ENCODE measurements at regions not wholly inside any gene's neighbourhood (a gene's known extent, or its start where the extent isn't known, plus 50 kb on each side); places are given as distances from the start of the nearest gene placed in this dataset.

DNA sequence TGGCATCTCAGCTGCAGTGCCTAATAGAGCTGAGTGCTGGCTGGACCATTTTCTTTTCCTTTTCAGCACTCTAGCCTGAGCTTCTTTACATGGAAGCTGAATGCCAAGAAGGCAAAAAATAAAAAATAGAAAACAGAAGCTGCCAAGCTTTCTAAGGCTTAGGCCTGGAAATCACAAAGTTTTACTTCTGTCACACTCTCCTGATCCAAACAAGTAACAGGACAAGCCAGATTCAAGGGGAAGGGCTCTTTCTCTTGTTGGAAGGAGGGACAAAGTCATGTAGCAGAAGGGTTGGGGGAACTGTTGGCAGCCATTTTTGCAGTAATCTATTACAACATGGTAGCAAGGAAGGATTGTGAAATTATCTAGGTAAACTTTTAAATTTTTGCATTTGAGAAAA, 131.8 kb downstream of the MSL3 start:
- no peak overlapping the region for H3K27ac Mint-ChIP-seq
- H3K9me3 Mint-ChIP-seq, result no peaks in the 10 kb centered on the region
- no peaks in the 10 kb centered on the region for H3K27me3 Mint-ChIP-seq (ENCODE audit: low read depth)
- H3K36me3 Mint-ChIP-seq, result no peaks in the 10 kb centered on the region
- H3K4me3 Mint-ChIP-seq, result no peak overlapping the region
- peaks cover 4% of the 10 kb centered on the region for H3K4me1 Mint-ChIP-seq
- CTCF ChIA-PET, result no interaction called here
- TF ChIP-seq ZNF317 (CRISPR knock-in tag; IDR thresholded peaks at IDR 0.05; ENCODE audit: borderline replicate concordance, low read depth) (no peak), FOXP1 (CRISPR knock-in tag; IDR thresholded peaks at IDR 0.05; ENCODE audit: borderline replicate concordance) (no peak), CREB1 (CRISPR knock-in tag; IDR thresholded peaks at IDR 0.05) (no peak), NFYB (CRISPR knock-in tag; conservative IDR thresholded peaks at IDR 0.05; ENCODE audit: low read depth) (no peak), IRF2 (CRISPR knock-in tag; IDR thresholded peaks at IDR 0.05; ENCODE audit: borderline replicate concordance, low read depth) (no peak), NFE2L1 (CRISPR knock-in tag; IDR thresholded peaks at IDR 0.05) (no peak), CREM (CRISPR knock-in tag; IDR thresholded peaks at IDR 0.05) (no peak), ZNF416 (CRISPR knock-in tag; IDR thresholded peaks at IDR 0.05) (no peak), NR3C1 (CRISPR knock-in tag; conservative IDR thresholded peaks at IDR 0.05; ENCODE audit: low read depth) (no peak)
- no peak for ATAC-seq
- POLR2A ChIA-PET, result no interaction called here
- no peak for DNase-seq (ENCODE audit: low spot score)

DNA sequence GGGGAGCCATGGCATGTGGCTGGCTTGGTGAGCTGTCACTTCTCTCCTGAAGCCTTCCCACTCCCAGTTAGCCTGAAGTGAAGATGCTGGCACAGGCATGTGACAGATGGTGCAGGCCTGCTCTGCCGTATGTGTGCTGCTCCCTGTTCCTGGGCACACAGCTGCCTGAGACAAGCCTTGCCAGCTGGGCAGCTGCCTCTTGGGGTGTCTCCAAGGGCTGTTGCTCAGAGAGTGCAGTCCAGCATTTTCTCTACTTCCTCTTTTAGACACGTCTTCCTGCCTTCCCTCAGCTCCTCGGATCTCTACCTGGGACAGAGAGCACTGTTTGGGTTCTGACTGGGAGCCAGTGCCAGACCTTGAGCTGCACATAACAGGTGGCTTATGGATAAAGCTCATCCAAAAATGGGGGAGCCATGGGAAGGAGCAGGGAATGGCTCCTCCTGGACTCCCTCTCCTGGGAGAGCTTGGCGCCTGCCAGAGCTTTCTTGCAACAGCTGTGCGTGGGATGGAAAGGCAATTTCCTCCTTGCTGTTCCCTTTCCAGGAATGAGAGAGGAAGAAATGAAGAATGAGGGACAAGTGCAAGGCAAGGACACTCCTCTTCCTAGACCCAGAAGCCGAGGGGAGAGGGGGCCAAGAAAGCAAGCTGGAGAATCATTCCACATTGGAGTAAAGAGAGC, 132.9 kb downstream of the MSL3 start:
- ChIA-PET POLR2A (no interaction called here), CTCF (interaction anchor here (1.2 kb wide), 1 partner anchor 104 kb away, joined by 5 read pairs; no protein-coding TSS in a partner anchor)
- no peak for TF ChIP-seq NR1H2 (CRISPR knock-in tag; IDR thresholded peaks at IDR 0.05)
- TF ChIP-seq ZNF138 (CRISPR knock-in tag; conservative IDR thresholded peaks at IDR 0.05), result no peak
- no peak for TF ChIP-seq ATF1 (CRISPR knock-in tag; IDR thresholded peaks at IDR 0.05)
- no peak for TF ChIP-seq ZNF232 (CRISPR knock-in tag; IDR thresholded peaks at IDR 0.05)
- TF ChIP-seq, protein P1, sequence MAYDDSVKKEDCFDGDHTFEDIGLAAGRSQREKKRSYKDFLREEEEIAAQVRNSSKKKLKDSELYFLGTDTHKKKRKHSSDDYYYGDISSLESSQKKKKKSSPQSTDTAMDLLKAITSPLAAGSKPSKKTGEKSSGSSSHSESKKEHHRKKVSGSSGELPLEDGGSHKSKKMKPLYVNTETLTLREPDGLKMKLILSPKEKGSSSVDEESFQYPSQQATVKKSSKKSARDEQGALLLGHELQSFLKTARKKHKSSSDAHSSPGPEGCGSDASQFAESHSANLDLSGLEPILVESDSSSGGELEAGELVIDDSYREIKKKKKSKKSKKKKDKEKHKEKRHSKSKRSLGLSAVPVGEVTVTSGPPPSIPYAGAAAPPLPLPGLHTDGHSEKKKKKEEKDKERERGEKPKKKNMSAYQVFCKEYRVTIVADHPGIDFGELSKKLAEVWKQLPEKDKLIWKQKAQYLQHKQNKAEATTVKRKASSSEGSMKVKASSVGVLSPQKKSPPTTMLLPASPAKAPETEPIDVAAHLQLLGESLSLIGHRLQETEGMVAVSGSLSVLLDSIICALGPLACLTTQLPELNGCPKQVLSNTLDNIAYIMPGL (CRISPR knock-in tag; IDR thresholded peaks at IDR 0.05), result no peak
- TF ChIP-seq MAX (CRISPR knock-in tag; IDR thresholded peaks at IDR 0.05), result no peak
- DNase-seq (ENCODE audit: low spot score), result no peak
- Mint-ChIP-seq H3K4me1 (peaks cover 4% of the 10 kb centered on the region), H3K36me3 (no peaks in the 10 kb centered on the region), H3K4me3 (no peak overlapping the region), H3K27ac (no peak overlapping the region), H3K9me3 (no peaks in the 10 kb centered on the region), H3K27me3 (ENCODE audit: low read depth) (no peaks in the 10 kb centered on the region)
- no peak for ATAC-seq

DNA sequence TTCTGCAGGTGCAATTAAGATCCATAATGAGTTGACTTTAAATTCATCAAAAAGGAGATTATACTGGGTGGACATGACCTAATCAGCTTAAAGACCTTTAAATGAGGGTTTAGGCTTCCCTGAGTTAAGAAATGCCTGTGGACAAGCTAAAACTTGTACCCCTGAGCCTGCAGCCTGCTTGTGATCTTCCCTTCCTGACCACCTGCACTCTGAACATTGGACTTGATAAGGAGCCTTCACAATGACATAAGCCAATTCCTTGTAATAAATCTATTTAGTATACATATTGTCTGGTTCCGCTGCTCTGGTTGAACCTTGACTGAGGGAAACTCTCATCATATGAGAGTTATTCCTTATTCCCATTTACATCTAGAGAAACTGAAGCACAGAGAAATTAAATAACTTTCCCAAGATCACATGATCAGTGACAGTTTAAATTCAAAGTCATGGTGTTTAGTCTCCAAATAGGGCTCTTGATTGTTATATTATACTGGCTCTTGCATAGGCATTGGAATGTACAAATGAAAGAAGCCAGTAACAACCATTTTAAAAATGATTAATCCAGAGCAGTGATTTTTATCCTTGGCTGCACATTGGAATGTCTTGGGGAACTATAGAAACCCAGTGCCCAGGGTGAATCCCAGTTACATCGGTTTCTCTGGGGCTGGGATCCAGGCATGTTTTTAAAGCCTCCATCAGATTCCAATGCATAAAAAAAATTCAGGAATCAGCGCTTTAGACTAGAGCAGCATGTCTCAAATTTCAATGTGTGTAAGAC, 136.1 kb downstream of the MSL3 start:
- Mint-ChIP-seq H3K27me3 (ENCODE audit: low read depth) (no peaks in the 10 kb centered on the region), H3K4me1 (no peaks in the 10 kb centered on the region), H3K27ac (no peak overlapping the region), H3K4me3 (no peak overlapping the region), H3K9me3 (no peaks in the 10 kb centered on the region), H3K36me3 (no peaks in the 10 kb centered on the region)
- ChIA-PET CTCF (no interaction called here), POLR2A (no interaction called here)
- no peak for DNase-seq (ENCODE audit: low spot score)
- no peak for TF ChIP-seq FOXJ3 (CRISPR knock-in tag; IDR thresholded peaks at IDR 0.05; ENCODE audit: borderline replicate concordance)
- no peak for TF ChIP-seq ELF4 (CRISPR knock-in tag; IDR thresholded peaks at IDR 0.05; ENCODE audit: low read depth)
- no peak for TF ChIP-seq CREB1 (CRISPR knock-in tag; IDR thresholded peaks at IDR 0.05)
- no peak for TF ChIP-seq MXD4 (CRISPR knock-in tag; IDR thresholded peaks at IDR 0.05; ENCODE audit: borderline replicate concordance)
- TF ChIP-seq, protein P2, sequence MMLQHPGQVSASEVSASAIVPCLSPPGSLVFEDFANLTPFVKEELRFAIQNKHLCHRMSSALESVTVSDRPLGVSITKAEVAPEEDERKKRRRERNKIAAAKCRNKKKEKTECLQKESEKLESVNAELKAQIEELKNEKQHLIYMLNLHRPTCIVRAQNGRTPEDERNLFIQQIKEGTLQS (CRISPR knock-in tag; conservative IDR thresholded peaks at IDR 0.05), result no peak
- TF ChIP-seq, protein P3, sequence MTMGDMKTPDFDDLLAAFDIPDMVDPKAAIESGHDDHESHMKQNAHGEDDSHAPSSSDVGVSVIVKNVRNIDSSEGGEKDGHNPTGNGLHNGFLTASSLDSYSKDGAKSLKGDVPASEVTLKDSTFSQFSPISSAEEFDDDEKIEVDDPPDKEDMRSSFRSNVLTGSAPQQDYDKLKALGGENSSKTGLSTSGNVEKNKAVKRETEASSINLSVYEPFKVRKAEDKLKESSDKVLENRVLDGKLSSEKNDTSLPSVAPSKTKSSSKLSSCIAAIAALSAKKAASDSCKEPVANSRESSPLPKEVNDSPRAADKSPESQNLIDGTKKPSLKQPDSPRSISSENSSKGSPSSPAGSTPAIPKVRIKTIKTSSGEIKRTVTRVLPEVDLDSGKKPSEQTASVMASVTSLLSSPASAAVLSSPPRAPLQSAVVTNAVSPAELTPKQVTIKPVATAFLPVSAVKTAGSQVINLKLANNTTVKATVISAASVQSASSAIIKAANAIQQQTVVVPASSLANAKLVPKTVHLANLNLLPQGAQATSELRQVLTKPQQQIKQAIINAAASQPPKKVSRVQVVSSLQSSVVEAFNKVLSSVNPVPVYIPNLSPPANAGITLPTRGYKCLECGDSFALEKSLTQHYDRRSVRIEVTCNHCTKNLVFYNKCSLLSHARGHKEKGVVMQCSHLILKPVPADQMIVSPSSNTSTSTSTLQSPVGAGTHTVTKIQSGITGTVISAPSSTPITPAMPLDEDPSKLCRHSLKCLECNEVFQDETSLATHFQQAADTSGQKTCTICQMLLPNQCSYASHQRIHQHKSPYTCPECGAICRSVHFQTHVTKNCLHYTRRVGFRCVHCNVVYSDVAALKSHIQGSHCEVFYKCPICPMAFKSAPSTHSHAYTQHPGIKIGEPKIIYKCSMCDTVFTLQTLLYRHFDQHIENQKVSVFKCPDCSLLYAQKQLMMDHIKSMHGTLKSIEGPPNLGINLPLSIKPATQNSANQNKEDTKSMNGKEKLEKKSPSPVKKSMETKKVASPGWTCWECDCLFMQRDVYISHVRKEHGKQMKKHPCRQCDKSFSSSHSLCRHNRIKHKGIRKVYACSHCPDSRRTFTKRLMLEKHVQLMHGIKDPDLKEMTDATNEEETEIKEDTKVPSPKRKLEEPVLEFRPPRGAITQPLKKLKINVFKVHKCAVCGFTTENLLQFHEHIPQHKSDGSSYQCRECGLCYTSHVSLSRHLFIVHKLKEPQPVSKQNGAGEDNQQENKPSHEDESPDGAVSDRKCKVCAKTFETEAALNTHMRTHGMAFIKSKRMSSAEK (CRISPR knock-in tag; IDR thresholded peaks at IDR 0.05; ENCODE audit: borderline replicate concordance), result no peak
- TF ChIP-seq FOXK1 (CRISPR knock-in tag; IDR thresholded peaks at IDR 0.05), result no peak
- ATAC-seq, result no peak
